ENCODE measurements at regions not wholly inside any gene's neighbourhood (a gene's known extent, or its start where the extent isn't known, plus 50 kb on each side); places are given as distances from the start of the nearest gene placed in this dataset.

GRCh38 chr10:44824607-44825006 is 86.5 kb upstream of the TMEM72 start:
- Histone ChIP-seq H3K27me3 (ENCODE audit: insufficient read depth, low read length) (peaks cover 5% of the 10 kb centered on the region; the same call in 1 of the 2 replicates), H3K79me2 (ENCODE audit: insufficient read depth, low read length) (no peaks in the 10 kb centered on the region), H2AFZ (ENCODE audit: low read depth, low read length, poor library complexity, severe bottlenecking) (no peak overlapping the region), H3K9me3 (ENCODE audit: control insufficient read depth in 1 of 2, insufficient read depth in 1 of 2, low read depth in 1 of 2, low read length in 2 of 2) (no peaks in the 10 kb centered on the region), H3K27ac (ENCODE audit: low read depth, low read length) (no peak overlapping the region), H3K9me2 (ENCODE audit: insufficient read depth) (no peaks in the 10 kb centered on the region), H3K9ac (ENCODE audit: low read length) (no peak overlapping the region), H3K4me3 (replicated peaks in 1 of 2; ENCODE audit: low read depth in 1 of 2, low read length in 2 of 2) (no peak overlapping the region), H4K20me1 (ENCODE audit: insufficient read depth) (no peaks in the 10 kb centered on the region), H3K36me3 (ENCODE audit: control insufficient read depth in 1 of 2, insufficient read depth in 2 of 2, low read length in 2 of 2) (no peaks in the 10 kb centered on the region; a peak in 1 of 4 replicates), H3K4me2 (ENCODE audit: low read length) (no peak overlapping the region), H3K4me1 (ENCODE audit: control insufficient read depth in 1 of 2, insufficient read depth in 2 of 2, low read length in 2 of 2) (no peaks in the 10 kb centered on the region)
- TF ChIP-seq ZNF274 (IDR thresholded peaks at IDR 0.05; ENCODE audit: low read depth, low read length) (no peak), CTCF (IDR thresholded peaks at IDR 0.05 in 2 of 3, conservative IDR thresholded peaks at IDR 0.05 in 1 of 3; ENCODE audit: borderline replicate concordance in 1 of 3, insufficient read depth in 1 of 3, low read depth in 2 of 3, low read length in 2 of 3) (0 out of 6 replicates have a peak, but pooled peaks of 1 of the 3 experiments have one; percentile 13)
- DNase-seq (ENCODE audit: low read depth, low spot score) (no peak), ATAC-seq (no peak)
- ChIA-PET POLR2A (no interaction called here), RAD21 (ENCODE audit: low non-redundant PET in 1 of 2, low total read pairs in 2 of 2, uncharacterized antibody in 2 of 2, unreplicated experiment in 2 of 2) (no interaction called here), CTCF (no interaction called here)
- no TSS peak for BruUV-seq (replicated peaks)
- intact Hi-C loops (cut with micrococcal nuclease) = no loop called here

- DNase-seq (ENCODE audit: low read depth, low spot score) (no peak), ATAC-seq (no peak)
- H3K27ac ChIP-seq (ENCODE audit: low read depth, low read length) = no peak overlapping the region
- peaks cover 16% of the 10 kb centered on the region for H3K27me3 ChIP-seq (ENCODE audit: insufficient read depth, low read length)
- TF ChIP-seq CTCF (IDR thresholded peaks at IDR 0.05 in 2 of 3, conservative IDR thresholded peaks at IDR 0.05 in 1 of 3; ENCODE audit: borderline replicate concordance in 1 of 3, insufficient read depth in 1 of 3, low read depth in 2 of 3, low read length in 2 of 3) = no peak
- no peak for TF ChIP-seq CBX3 (IDR thresholded peaks at IDR 0.05; ENCODE audit: low read depth)
- no peak for TF ChIP-seq POLR2A (IDR thresholded peaks at IDR 0.05; ENCODE audit: borderline replicate concordance, extremely low read depth, insufficient read depth, insufficient read length)
- no peak for TF ChIP-seq ZBTB33 (IDR thresholded peaks at IDR 0.05; ENCODE audit: extremely low read depth, insufficient replicate concordance, low read length)
- TF ChIP-seq EZH2phosphoT487 (IDR thresholded peaks at IDR 0.05; ENCODE audit: borderline replicate concordance) = no peak
- TF ChIP-seq MAX (IDR thresholded peaks at IDR 0.05) = no peak
- no peak for TF ChIP-seq YY1 (IDR thresholded peaks at IDR 0.05; ENCODE audit: extremely low read depth, insufficient replicate concordance, low read depth, low read length)
- no peak for TF ChIP-seq RAD21 (IDR thresholded peaks at IDR 0.05; ENCODE audit: low read depth)
- H3K9me2 ChIP-seq (ENCODE audit: insufficient read depth) = no peaks in the 10 kb centered on the region
- no peaks in the 10 kb centered on the region for H3K4me1 ChIP-seq (ENCODE audit: control insufficient read depth in 1 of 2, insufficient read depth in 2 of 2, low read length in 2 of 2)
- RAD21 ChIA-PET (ENCODE audit: low non-redundant PET in 1 of 2, low total read pairs in 2 of 2, uncharacterized antibody in 2 of 2, unreplicated experiment in 2 of 2) = no interaction called here
- no TSS peak for BruUV-seq (replicated peaks)
- H3K4me2 ChIP-seq (ENCODE audit: low read length) = no peak overlapping the region
- no peaks in the 10 kb centered on the region for H3K9me3 ChIP-seq (ENCODE audit: control insufficient read depth in 1 of 2, insufficient read depth in 1 of 2, low read depth in 1 of 2, low read length in 2 of 2)
- no peaks in the 10 kb centered on the region for H3K79me2 ChIP-seq (ENCODE audit: insufficient read depth, low read length)
- intact Hi-C loops (cut with micrococcal nuclease) = no loop called here
- no peak overlapping the region for H3K9ac ChIP-seq (ENCODE audit: low read length)
- CTCF ChIA-PET = no interaction called here
- no peak overlapping the region for H3K4me3 ChIP-seq (replicated peaks in 1 of 2; ENCODE audit: low read depth in 1 of 2, low read length in 2 of 2)
- H3K36me3 ChIP-seq (ENCODE audit: control insufficient read depth in 1 of 2, insufficient read depth in 2 of 2, low read length in 2 of 2) = no peaks in the 10 kb centered on the region; a peak in 1 of 4 replicates
- H4K20me1 ChIP-seq (ENCODE audit: insufficient read depth) = no peaks in the 10 kb centered on the region
- no peak overlapping the region for H2AFZ ChIP-seq (ENCODE audit: low read depth, low read length, poor library complexity, severe bottlenecking)
- POLR2A ChIA-PET = no interaction called here
These were observed 83.6 kb upstream of the TMEM72 start for GRCh38 chr10:44827431-44828006.

All from HCT116 (cell line).